D341Med (cell line): ENCODE measurements at regions not wholly inside any gene's neighbourhood (a gene's known extent, or its start where the extent isn't known, plus 50 kb on each side); places are given as distances from the start of the nearest gene placed in this dataset.

Source experiments
- DNase-seq: peaks from one replicate; pipeline ENCODE4 v3.0.0; 2012; ENCODE audit warnings: low spot score

DNA sequence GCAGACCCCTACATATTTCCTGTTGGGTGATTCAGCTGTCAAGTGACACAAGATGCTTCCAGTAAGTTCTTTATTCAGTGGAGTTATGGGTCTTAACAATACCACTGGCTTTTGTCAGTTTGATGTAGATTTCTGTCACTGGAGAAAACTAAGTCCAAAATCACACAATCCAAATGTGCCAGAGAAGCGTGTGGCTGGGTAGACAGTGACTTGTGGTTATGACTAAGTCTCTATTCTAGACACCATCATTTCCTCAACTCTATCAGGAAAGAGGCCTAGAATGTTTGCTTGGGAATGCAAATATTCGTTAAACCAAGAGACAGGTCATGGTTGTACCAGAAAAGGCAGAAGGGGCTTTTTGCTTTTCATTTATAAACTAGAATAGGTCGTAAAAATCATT lies 54.4 kb upstream of the HS3ST1 start:
- no peak for DNase-seq

DNA sequence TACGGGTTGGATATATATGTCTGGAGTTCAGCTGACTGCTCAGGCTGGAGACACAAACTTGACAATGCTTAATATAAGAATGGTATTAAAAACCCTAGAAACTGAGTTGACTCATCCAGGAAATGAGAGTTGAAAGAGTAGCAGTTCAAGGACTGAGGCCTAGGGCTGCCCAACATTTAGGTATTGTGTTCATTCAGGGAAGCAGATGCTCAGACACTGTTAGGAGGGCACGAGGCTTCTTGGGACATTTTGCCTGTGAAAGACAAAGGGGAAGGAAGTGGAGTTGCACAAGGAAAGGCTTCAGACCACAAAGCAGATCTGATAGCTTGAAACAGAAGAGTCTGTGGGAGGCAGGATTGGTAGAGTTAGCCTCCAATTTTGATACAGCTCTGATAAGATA lies 52.0 kb upstream of the HS3ST1 start:
- no peak for DNase-seq
